ENCODE measurements at regions not wholly inside any gene's neighbourhood (a gene's known extent, or its start where the extent isn't known, plus 50 kb on each side); places are given as distances from the start of the nearest gene placed in this dataset.

DNA sequence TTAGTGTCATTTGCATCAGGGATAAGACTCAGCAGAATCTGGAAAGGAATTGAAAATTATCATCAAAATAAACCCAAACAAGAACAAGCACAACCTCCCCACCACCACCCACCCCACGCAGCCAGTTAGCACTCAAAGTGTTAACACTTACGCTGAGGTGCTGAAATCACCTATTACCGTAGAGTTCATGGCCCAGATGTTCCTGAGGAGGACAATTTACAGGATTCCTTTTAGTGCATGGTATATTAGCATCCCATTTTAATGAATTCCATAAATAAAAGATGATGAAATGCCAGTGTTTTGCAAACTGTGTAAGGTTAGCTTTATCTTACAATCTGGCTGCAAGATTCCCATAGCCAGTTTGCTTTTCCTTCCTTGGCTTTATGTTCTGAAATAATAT, 359.3 kb upstream of the SOX11 start:
- no peak for DNase-seq

- DNase-seq = no peak
These were observed 352.7 kb upstream of the SOX11 start for GRCh38 chr2:5339473-5339872.

- no peak for DNase-seq
These were observed 348.3 kb upstream of the SOX11 start for GRCh38 chr2:5343785-5344335.

GRCh38 chr2:5352286-5352685, 339.9 kb upstream of the SOX11 start:
- peak in 2 of 3 donors; percentile 18 to 20 for DNase-seq

GRCh38 chr2:5353565-5353964, 338.6 kb upstream of the SOX11 start:
- DNase-seq = peak in 2 of 3 donors; percentile 14 to 46

DNA sequence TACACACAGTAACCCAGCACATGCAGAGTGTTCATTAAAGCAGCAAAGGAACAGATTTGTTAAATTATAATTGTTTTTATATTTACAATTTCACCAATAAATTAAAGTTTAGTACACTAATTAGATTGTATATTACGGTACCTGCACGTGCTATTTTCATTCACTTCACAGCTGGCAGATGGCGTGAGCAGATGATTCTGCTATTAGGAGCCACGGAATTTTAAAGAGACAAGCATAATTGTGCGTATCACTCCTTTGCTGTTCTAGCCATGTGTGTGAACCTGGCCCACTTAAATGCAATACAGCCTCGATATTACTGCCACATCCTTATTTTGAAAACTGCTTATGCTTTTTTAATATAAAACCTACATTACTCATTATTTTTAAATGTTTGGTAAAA, 332.8 kb upstream of the SOX11 start:
- no peak for DNase-seq

DNA sequence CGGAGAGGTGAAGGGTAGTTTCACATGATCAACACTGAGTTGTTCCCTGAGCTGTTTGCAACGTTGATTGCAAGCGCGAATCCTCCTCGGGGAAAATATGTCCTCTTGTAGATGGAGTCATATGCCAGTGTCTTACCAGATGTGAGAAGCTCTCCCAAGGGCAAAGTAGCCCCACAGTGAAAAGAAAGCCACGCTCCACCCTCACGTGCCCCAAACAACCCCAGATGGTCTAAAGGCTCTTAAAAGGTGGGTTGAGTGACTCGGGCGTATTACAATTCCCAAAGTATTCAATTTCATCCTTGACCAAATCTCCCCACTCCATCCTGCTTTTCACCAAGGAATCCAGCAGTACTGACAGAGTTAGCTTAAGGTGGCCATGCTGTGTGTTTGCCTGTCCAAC, 332.1 kb upstream of the SOX11 start:
- DNase-seq = no peak

GRCh38 chr2:5364361-5364760, 327.8 kb upstream of the SOX11 start:
- no peak for DNase-seq

GRCh38 chr2:5365871-5366461, 326.2 kb upstream of the SOX11 start:
- DNase-seq = peak in 2 of 3 donors; percentile 78 to 84

DNA sequence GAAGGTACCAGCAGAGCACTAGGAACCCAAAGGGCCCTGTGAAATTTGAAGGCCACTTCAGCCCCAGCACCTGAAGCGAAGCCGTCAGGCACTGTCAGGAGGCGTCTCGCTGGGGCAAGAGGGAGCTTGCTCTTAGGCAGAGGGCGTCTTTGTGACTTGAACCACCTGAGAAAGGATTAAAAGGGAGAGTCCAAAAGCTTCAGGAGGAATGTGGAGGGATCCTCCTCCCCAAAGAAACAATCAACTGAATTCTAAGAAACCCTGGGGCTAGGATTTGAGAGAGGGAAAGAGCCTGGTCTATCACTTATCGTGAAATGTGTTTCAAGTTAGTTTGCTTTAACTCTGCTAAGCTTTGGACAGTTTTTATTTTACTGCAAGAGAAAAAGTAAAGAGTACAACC, 324.9 kb upstream of the SOX11 start:
- no peak for DNase-seq

- no peak for DNase-seq
These were observed 323.9 kb upstream of the SOX11 start for GRCh38 chr2:5368263-5368662.

- no peak for DNase-seq
These were observed 322.7 kb upstream of the SOX11 start for GRCh38 chr2:5369510-5369909.

GRCh38 chr2:5370158-5370557, 322.0 kb upstream of the SOX11 start:
- peak; percentile 16 to 45 (median 38) for DNase-seq

DNA sequence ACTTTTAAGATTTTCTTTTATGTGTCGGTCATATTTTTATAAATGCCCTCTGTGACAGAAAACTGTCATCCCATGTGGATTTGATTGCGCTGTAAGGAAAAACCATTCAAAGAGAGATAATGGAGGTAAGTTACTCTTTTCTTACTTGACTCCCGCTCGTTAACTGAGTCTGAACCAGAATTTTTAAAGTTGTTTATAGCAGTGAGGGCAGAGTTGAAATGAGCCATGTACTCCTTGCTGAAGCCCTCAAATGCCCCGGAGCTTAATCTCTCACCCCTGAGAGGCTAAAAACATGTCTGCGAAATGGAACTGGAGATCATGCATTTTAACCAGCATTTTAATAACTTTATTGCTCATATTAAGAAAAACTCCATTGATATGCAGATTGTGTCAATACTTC, 320.0 kb upstream of the SOX11 start:
- DNase-seq = no peak

GRCh38 chr2:5373200-5373599, 319.0 kb upstream of the SOX11 start:
- DNase-seq = no peak

DNA sequence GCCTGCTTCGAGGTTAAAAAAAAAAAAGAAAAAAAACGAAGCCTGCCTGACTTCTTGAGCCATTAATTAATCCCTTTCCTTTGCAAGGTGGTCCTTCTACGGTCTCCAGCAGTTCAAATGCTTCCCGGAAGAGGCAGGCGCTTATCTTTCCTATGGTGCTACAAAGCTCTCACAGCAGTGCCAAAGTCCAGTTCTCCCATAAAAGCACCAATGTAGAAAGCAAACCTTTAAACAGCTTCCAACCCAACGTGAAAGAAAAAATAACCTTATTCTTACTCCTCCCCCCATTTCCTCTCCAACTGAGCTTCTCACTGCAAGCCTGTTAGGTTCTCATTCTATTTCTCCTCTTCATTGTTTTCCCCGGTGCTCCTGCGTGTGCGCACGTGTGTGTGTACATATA, 317.4 kb upstream of the SOX11 start:
- DNase-seq = no peak

DNA sequence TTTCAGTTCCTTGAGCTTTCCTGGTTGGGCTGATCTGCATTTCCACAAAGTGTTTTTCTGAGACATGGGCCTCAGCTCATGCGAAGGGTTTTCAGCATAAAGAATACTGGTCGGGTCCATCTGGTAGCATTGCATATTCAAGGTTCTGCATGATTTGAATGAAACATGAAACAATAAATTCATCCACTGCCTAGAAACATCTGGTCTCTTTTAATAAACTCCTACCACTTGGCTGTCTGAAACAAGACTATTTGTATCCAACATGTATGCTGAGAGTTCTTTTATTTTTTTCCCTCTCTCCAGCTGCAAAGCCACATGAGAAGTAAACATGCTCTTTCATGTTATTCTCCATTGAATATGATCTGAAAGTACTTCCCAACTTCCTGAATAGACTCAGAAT, 314.9 kb upstream of the SOX11 start:
- peak; percentile 38 to 81 (median 52) for DNase-seq

DNA sequence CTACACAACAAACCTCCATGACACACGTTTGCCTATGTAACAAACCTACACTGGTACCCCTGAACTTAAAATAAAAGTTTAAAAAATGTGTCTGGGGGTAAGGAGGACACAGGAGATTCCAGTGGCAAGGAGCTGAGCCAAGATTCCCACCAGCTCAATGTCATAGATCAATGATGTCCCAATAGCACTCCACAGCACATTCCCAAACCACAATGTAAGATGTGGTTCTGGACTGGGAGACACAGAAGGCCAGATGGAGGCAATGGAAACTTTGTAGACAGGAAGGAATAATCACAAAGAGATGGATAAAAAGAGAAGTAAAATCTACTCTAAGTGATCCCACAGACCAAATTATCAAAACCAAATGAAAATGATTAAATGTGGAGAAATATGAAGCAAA, 312.4 kb upstream of the SOX11 start:
- no peak for DNase-seq

DNA sequence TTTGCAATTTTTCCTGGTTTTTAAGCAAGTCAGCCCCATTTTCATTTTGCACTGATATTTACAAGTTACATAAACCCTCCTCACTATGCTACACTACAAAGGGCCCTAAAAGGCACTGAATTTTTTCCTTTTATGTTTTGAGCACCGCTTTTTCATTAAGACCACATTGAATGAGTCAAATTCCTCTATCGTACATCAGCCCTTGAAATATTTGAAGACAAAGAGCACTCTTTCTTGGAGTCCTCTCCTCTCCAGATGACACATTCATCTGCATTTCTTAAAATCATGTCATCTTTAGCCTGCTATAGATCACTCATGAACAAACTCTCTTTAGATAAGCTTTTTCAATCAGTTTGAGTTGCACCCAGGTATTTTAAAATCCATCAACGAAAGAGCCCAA, 306.6 kb upstream of the SOX11 start:
- no peak for DNase-seq

DNA sequence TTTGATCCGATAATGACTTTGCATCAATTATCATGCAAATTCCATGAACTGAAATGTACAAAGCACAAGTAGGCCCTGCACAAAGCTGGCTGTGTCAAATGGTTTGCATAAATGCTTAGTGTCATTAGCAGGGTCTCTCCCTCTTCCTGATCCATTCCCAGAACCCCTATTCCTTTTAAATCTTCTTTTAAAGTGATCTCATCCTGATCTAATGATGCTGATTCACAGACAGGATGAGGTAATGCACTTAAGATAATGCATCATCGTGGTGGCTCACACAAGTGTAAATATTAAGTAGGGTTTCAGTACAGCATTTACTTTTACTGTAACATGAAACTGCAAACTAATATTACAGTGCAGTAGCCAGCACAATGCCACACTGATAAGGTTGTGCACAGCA, 304.8 kb upstream of the SOX11 start:
- no peak for DNase-seq

GRCh38 chr2:5389740-5390139, 302.4 kb upstream of the SOX11 start:
- no peak for DNase-seq

DNA sequence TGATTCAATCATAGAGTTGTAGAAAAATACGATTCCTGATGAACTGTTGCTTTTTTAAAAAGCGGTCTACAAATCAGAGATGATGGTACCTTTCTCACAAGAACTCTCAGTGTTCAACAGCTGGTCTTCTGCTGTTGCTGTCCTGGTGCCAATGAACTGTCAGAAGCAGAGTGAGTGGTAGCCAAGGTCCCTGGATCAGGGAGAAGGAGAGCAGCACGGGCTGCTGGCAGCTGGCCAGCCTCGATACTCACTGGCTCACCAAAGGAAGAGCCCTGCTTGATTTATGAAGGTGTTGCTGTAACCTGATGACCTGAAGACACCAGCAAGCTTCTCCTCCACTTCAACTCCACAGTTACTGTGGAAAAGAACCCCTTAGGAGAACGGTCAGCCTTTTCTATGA, 300.8 kb upstream of the SOX11 start:
- peak; percentile 40 to 53 (median 50) for DNase-seq

DNA sequence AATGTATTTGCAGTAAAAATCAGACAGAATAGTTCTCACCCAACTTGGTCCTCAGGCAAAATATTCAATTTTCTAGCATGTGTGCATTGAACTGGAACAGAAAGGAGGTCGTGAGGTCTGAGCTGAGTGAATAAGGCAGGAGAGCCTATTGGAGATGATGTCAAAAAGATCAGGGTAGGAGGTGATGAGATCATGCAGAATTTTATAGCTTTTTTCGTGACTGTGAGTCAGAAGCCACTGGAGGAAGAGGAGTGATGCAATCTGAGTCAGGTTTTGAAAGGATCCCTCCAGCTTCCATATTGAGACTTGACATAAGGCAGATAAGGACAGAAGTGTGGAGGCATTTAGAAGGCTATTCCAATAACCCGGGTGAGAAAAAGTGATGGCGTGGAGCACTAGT, 299.5 kb upstream of the SOX11 start:
- DNase-seq = no peak

- DNase-seq = no peak
These were observed 298.7 kb upstream of the SOX11 start for GRCh38 chr2:5393474-5393873.
